ENCODE measurements at regions not wholly inside any gene's neighbourhood (a gene's known extent, or its start where the extent isn't known, plus 50 kb on each side); places are given as distances from the start of the nearest gene placed in this dataset.

GRCh38 chr7:20558963-20559716 is 56.3 kb upstream of the ABCB5 start:
- TF ChIP-seq CTCF (IDR thresholded peaks at IDR 0.05; ENCODE audit: low read depth, low read length, poor library complexity, severe bottlenecking), result no peak
- TF ChIP-seq EZH2phosphoT487 (IDR thresholded peaks at IDR 0.05; ENCODE audit: borderline replicate concordance, low read length), result no peak

All from DOHH2 (cell line).